HG03039 (cell line): ENCODE measurements at regions not wholly inside any gene's neighbourhood (a gene's known extent, or its start where the extent isn't known, plus 50 kb on each side); places are given as distances from the start of the nearest gene placed in this dataset.

Experiments
- ATAC-seq: cut with Tn5 transposase; IDR thresholded peaks from one replicate; pipeline ENCODE4 v1.9.1; 2021; ENCODE audit warnings: mild to moderate bottlenecking, moderate library complexity; ENCODE audit not compliant: unreplicated experiment

DNA sequence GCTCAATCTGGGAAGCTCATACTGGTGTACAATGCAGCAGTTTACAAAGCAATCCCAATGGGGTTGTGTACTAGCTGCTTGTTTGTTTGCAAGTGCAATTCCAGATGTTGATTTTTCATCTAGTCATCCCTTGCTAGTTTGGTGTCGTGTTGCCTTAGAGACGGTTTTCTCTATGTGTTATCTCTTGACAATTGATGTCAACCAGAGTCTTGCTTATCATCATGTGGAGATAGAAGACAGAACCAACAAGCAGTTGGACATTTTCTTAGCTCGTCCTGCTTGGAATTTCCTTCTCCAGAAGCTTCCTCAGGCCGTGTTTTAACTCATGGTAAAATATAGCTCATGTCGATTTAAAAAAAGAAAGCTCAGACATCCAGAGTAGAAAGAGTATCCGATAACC, 262.0 kb upstream of the KCNH8 start:
- no peak for ATAC-seq

DNA sequence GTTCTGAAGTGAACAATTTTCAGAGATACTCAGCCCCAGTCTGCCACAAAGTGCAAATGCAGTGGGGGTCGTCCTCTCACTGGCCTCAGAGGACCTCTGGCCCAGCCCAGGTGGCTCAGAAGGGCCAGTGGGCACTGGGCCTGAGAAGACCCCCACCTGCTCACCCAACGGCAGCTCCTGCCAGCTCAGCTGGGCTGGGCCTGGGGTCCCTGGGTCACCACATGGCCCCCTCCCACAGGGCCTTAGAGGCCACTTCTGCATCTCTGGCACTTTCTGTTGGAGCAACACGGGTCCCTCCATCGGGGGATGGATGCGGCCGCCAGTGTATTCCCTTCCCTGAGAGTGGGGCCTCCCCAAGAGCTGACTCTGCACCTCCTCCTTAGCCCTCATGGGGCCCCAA, 262.7 kb upstream of the KCNH8 start:
- no peak for ATAC-seq

DNA sequence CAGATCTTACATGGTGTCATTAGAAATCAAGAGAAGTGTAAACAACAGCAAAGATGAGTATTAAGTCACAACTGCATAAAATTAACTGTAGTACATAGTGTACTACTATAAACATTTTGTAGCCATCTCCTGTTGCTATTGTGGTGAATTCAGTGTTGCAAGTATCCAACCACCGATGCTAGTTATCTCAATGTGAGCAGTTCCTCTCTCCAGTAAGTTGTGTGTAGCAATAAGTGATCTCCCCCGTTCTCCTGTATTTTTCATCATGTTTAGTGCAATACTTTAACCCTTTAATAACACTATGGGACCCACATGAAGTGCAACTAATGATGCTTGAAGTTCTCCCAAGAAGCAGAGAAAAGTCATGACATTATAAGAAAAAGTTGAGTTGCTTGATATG, 264.7 kb upstream of the KCNH8 start:
- no peak for ATAC-seq

DNA sequence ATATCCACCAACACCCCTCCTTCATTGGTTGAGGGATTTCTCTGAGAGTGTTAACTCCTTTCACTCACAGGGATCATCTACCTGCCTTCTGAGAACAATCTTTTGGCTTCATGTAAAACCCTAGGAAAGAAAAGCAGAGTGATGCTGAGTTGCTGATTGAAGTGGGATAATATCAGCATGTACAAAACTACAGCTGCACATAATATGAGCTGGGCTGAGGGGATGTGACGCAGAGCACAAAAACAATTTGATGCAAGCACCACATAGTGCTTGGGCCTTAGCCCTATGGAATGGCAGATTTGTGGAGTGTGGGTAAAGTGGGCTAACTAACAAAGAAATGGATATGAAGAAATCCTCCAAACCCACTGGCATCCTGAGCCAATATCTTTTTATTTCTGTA, 267.6 kb upstream of the KCNH8 start:
- ATAC-seq: no peak

GRCh38 chr3:18872466-18872865, 275.8 kb upstream of the KCNH8 start:
- ATAC-seq: no peak

GRCh38 chr3:18870642-18871041, 277.7 kb upstream of the KCNH8 start:
- no peak for ATAC-seq

DNA sequence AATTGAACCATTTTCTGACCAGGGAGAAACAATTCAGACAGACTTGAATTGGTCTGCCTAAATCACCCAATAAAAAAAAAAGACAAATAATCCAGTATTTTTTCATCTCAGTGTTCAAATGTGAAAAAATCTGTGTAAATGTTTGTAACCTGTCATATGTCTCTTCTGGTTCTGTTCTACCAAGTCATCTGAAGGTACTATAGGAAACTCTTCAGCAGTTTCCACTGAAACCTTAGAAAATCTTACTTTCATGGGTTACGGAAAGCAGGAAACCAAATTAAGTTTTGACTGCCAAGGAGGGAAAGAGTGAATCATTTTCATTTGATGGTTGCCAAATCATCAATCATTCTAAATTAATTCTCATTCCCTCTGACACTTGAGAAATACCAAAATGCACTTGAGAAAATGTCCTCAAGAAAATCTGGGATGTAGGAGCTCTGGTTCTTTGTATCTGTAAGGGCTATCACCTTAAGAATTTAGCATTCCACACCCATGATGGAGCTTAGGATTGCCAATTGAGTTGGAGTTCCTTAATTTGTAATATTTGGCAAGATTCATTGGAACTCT, 278.2 kb upstream of the KCNH8 start:
- no peak for ATAC-seq

DNA sequence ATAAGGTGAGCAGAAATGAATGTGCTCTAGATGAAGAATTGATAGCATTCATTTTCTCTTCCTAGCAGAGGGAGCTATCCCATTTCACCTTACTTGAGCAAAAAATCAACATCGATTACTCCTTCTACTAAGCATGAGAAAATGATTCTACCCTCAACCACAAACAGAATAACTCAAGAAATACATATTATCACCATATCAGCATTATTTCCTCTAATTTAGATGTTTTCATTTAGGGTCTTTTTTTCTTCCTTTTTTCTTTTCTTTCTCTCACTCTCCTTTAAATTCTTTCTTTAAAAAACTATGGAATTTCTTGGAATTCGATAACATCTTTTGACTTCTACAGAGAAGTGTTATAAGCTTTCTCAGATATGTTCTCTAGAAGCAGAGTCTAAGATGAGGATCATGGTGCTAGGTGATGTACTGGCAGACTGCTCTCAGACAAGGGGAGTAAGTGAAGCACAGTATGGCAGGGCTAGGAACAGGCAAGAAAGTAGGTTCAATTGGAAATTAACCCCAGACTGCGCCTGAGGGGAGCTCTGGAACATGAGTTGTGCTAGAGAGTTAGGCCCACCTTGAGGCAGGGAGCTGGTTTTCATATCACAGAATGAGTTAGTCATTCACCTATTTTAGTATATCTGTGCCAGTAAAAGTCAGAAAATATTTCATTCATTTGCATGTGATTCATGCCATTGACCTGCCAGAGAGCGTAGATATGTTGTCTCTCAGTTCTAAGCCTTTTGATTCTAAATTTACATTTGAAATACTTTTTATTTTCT, 279.2 kb upstream of the KCNH8 start:
- no peak for ATAC-seq

- ATAC-seq: no peak
Observed at GRCh38 chr3:18866899-18867298, 281.4 kb upstream of the KCNH8 start.

DNA sequence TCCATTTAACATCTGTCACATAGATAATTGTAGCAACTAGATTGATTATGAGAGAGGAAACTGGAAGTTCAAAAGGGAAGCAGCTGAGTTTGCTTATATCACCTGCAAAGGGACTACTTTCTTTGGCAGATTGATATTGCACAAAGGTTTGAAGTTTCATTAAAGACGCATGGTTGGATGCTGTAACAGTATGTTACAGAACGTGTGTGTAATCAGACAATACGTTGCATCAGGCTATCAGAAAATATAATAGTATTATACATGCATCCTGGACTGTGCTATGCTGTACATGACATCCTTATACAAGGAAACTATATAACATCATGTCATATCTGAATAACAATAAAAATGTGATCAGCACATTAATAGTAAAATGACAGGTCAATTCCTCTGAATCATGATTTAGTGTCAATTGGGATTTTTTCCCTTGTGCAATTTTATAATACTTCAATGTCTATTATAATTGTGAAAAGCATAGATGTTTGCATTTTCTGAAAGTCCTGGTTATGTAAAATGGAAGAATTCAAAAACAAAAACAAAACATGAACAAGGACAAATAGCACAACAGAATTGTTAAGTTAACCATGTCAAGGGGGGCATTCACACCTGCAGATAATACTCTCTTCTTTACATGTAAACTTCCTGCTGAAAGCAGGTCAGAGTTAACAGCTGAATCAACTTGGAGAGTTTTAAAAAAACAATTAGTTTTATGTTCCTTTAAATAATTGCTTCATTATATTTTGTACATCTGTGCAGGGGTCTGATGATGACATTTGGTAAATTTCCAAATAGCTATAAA, 283.2 kb upstream of the KCNH8 start:
- no peak for ATAC-seq

GRCh38 chr3:18862077-18862476, 286.2 kb upstream of the KCNH8 start:
- no peak for ATAC-seq

DNA sequence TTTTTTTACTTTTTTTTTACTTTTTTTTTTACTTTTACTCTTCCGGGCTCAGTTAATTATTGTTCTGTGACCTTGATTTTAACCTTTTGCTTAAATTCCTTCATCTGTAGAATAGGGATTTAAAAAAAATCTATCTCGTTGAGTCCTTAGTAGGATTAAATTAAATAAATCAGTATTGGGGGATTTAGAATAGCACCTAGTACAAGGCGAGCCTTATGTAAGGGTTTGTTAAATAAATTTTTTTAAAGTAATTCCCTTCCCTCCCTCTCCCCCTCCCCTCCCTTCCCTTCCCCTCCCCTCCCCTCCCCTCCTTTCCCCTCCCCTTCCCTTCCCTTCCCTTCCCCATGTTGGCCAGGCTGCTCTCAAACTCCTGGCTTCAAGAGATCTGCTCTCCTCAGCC, 287.2 kb upstream of the KCNH8 start:
- no peak for ATAC-seq

DNA sequence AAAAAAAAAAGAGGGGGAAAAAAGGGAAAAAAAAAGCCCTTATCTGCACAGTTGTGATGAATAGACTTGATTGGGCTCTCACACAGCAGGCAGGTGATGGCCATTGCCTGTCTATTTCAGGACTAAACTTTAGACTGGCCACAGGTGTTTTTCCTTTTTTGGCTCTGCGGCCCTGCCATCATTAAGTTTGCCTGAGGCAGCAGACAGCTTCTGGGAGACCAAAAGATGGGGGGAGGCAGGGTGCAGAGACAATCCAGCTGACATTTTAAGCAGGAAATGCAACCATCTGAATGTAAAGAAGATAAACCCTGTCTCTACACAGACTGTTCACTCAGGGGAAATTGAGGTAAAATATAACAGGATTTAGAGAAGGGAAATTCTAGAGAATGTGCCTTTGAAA, 295.0 kb upstream of the KCNH8 start:
- ATAC-seq: no peak

DNA sequence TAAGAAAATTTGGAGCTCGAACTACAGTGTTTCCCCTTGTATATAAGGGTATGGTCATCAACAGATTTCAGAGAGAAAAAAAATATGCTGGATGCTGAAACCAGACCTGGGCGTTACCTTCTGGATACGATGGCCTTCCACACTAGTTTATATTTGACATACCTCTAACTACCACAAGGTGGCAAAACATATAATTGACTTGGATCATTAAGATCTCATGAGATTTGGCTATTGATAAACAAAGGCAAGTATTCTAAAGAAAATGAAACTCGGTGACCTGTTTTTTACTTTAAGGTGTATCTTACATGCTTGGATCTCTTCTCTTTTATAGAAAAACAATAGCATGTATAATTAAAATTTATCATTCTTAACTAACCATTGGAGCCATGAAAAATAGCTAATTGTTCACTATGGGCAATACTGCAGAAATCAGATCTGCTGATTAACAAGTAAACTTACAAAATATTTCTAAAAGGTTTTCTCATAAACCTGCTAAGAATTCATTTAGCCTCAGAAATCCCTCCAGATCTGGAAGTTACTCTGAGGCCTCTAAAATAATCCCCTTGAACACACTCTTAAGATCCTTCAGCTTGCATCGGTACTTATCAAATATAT, 300.6 kb upstream of the KCNH8 start:
- ATAC-seq: no peak

GRCh38 chr3:18843983-18844382, 304.3 kb upstream of the KCNH8 start:
- no peak for ATAC-seq

DNA sequence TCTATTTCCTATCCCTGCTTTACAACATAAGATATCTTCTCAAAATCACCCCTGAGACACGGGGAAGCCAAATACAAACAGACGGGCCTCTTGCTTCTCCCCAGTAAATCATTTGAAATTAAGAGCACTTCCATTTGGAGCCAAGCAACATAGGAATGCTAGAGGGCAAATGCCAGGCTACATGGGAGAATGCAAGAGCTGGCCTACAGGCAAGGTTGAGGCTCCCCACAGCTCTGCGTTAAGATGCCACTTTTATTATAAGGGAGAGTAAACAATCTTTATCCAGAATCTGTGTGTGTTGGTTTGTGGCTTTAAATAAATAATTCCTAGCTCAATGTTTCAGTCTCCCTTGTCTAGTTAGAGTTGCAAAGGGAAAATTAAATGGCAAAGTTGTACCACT, 305.1 kb upstream of the KCNH8 start:
- ATAC-seq: no peak

GRCh38 chr3:18841422-18842343, 306.6 kb upstream of the KCNH8 start:
- no peak for ATAC-seq

DNA sequence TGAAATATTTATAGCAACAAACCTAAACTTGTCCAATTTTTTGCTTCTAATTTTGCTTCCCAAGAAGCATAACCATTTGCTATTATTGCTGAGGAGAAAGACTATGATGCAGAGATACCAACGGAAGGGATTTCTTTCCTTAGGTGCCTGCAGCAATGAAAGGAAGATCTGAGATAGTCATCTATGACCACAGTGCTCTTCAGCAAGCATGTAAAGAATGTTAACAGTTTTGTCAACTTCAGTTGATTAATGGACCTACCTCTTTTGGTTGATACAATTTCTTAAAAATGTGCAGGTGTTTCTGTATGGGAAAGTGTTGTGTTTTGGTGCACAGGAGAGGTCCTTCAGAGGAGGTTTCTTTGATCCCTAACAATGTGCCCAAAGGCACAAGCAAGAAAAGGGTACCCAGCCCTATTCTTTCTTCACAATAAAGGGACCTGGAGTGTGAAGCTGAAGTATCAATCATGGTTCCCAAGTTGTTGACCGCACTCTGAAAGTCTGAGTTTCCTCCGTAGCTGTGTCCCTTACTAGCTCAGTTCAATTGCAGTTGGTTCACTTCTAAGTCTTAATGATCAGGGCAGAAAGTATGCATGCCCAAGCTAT, 307.7 kb upstream of the KCNH8 start:
- no peak for ATAC-seq

- ATAC-seq: no peak
Observed at GRCh38 chr3:18838758-18839157, 309.6 kb upstream of the KCNH8 start.

DNA sequence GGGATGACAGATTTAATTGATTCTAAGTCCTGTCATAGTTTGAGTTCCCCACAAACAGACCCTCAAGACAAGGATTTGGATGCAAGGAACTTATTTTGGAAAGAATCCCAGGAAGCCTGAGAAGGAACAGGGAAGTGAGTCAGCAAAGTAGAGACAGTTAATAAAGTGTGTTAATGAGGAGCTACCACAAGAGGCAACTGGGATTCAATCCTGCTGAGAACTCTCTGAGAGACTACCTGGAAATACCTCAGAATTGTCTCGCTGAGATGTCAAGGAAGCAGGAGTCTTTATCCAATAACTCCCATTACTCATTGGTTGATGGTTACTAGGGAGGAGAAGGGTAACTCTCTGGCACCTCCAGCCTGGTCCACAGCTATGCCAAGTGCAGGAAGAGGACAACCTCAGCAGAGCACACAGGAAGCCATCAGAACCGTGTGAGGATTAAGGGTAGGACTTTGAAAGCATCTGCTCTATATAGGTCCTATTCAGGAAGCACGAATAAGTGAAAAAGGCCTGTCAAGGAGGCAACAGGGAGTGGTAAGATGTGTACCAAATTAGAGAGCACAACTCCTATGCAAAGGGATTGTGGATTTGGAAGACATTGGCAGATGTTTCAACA, 311.1 kb upstream of the KCNH8 start:
- no peak for ATAC-seq
